SJCRH30 (cell line): ENCODE measurements at regions not wholly inside any gene's neighbourhood (a gene's known extent, or its start where the extent isn't known, plus 50 kb on each side); places are given as distances from the start of the nearest gene placed in this dataset.

Experiments used
- DNase-seq, 2 experiments: peaks; one replicate each; pipeline ENCODE4 v3.0.0-alpha.2; 2015 to 2020
- H3K27ac ChIP-seq: fragments of 250-450 bp; sonication (Bioruptor Pico); 2 replicates; pipeline ENCODE4 v1.5.1; 2020; ENCODE audit warnings: mild to moderate bottlenecking, moderate library complexity
- H3K27me3 ChIP-seq: fragments of 250-450 bp; sonication (Bioruptor Pico); 2 replicates; pipeline ENCODE4 v1.5.1; 2020; ENCODE audit warnings: mild to moderate bottlenecking, moderate library complexity
- H3K36me3 ChIP-seq: fragments of 250-450 bp; sonication (Bioruptor Pico); 2 replicates; pipeline ENCODE4 v1.5.1; 2020; ENCODE audit warnings: mild to moderate bottlenecking, moderate library complexity
- H3K4me1 ChIP-seq: fragments of 250-450 bp; sonication (Bioruptor Pico); 2 replicates; pipeline ENCODE4 v1.5.1; 2020; ENCODE audit warnings: mild to moderate bottlenecking, moderate library complexity
- H3K4me3 ChIP-seq: fragments of 250-450 bp; sonication (Bioruptor Pico); 2 replicates; pipeline ENCODE4 v1.5.1; 2020; ENCODE audit warnings: mild to moderate bottlenecking, moderate library complexity
- H3K9me3 ChIP-seq: fragments of 250-450 bp; sonication (Bioruptor Pico); replicated peaks from 2 replicates; pipeline ENCODE4 v1.5.1; 2020; ENCODE audit warnings: mild to moderate bottlenecking, moderate library complexity

GRCh38 chr10:33434933-33435332 is 100.5 kb upstream of the NRP1 start:
- no peaks in the 10 kb centered on the region for H3K36me3 ChIP-seq
- DNase-seq, result no peak
- H3K4me3 ChIP-seq, result no peak overlapping the region
- no peaks in the 10 kb centered on the region for H3K27me3 ChIP-seq
- no peak overlapping the region for H3K27ac ChIP-seq
- no peaks in the 10 kb centered on the region for H3K4me1 ChIP-seq
- H3K9me3 ChIP-seq, result no peaks in the 10 kb centered on the region

- DNase-seq, result no peak
- H3K4me1 ChIP-seq, result no peaks in the 10 kb centered on the region
- H3K27ac ChIP-seq, result no peak overlapping the region
- H3K36me3 ChIP-seq, result no peaks in the 10 kb centered on the region
- no peaks in the 10 kb centered on the region for H3K9me3 ChIP-seq
- no peaks in the 10 kb centered on the region for H3K27me3 ChIP-seq
- H3K4me3 ChIP-seq, result no peak overlapping the region
Observed at GRCh38 chr10:33428682-33429081, 94.2 kb upstream of the NRP1 start.

DNA sequence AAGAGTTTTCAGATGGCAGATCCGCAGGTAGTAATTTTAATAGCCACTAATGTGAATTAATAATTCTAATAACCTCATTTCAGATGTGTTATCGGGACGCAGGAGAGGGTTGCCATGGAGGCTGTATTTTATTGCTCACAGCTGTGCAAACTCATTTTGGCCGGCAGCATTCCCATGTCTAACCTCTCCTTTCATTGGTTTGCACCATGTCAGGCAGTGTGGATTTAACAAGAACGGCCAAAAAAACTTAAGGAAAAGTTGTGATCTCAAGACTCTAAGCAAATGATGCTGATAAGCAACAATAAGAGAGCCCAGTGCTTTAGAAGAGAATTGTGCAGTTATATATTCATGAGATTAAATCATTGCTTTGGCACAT is 88.7 kb upstream of the NRP1 start:
- Histone ChIP-seq H3K4me1 (peaks cover 15% of the 10 kb centered on the region), H3K27ac (peak overlapping the region; percentile 61), H3K27me3 (no peaks in the 10 kb centered on the region), H3K36me3 (no peaks in the 10 kb centered on the region), H3K4me3 (peak overlapping the region; percentile 53), H3K9me3 (no peaks in the 10 kb centered on the region)
- DNase-seq, result peak; percentile 49 to 71

DNA sequence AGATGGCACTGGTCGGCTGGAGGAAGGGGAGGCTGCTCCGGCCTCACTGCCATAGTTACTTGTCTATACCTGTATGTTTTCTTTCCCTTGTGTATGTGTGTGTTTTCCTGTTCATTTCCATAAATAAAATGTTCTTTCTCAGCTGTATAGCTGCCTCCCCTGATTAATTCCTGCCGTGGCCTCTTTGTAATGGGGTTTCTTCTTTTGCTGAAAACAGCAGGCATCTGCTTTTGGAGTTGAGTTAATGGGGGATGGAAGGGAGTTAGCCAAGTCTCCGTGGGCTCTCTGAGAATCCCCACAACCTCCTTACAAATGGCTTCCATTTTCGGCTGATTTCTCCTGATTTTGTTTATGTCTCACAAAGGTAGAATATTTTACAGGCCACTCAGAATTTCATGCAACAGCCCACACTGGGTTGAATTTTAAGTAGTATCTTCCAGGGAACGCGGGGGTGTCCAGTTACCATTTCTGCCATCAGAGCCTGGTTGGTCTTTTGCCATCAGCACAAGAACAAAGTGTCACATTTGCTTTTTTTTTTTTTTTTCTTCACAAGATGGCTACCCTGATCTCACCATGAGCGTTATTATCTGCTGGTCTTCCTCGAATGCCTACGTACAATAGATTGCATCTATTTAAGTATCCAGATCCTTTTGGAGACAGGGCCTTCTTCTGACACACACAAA is 88.1 kb upstream of the NRP1 start:
- H3K36me3 ChIP-seq, result no peaks in the 10 kb centered on the region
- H3K27ac ChIP-seq, result peak overlapping the region; percentile 61
- peak; percentile 33 to 64 for DNase-seq
- peak overlapping the region; percentile 53 for H3K4me3 ChIP-seq
- peaks cover 15% of the 10 kb centered on the region for H3K4me1 ChIP-seq
- H3K9me3 ChIP-seq, result no peaks in the 10 kb centered on the region
- no peaks in the 10 kb centered on the region for H3K27me3 ChIP-seq

DNA sequence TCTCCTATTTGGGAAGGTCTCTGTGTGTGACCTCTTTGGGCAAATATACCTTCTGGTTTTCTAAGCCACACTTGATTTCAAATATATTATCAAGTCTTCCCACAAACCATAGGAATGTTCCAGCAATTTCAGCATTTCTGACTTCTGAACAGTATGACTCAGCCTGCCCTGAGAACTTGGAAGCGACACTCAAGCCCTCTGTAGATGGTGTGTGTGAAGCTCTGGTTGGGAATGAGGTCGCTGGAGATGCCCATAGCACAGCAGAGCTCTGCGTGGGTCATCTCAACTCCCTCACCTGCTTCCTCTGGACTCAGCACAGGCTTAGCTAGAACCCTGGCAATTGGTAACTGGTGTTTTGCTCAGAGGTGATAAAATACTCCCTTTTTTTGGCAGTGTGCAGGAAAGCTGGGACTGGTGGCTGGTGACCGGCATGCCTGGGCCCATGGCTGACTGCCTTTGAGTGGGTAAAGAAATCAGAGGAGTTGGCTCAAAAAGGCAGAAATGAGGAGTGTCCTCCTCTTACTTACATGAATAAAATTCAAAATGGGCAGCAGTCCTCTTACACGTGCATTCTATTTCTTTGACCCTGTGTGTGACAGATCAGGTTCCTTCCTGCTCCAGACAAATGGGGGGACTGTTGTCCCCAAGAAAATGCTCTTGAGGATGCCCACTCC is 87.5 kb upstream of the NRP1 start:
- H3K4me3 ChIP-seq, result no peak overlapping the region
- DNase-seq, result peak; percentile 46 to 51
- H3K9me3 ChIP-seq, result no peaks in the 10 kb centered on the region
- peak overlapping the region; percentile 61 for H3K27ac ChIP-seq
- no peaks in the 10 kb centered on the region for H3K27me3 ChIP-seq
- no peaks in the 10 kb centered on the region for H3K36me3 ChIP-seq
- peaks cover 15% of the 10 kb centered on the region for H3K4me1 ChIP-seq

DNA sequence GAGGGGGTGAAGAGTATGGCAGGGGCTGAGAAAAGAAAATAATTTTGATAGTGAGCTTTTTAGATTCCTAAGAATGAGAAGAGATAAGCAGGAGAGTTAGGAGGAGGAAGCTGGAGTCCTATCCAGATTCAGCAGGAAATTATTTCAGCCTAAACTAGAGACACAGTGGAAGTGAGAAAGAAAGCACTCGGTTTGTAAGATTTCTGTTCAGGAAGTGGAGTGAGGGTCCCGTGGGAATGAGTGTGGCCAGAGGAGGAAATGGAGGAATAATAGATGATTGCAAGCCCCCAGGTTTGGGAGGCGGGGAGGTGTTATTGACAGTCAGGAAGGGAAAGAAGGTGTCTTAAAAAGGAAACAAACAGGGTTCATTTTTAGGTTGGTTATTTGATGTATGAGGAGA is 84.8 kb upstream of the NRP1 start:
- Histone ChIP-seq H3K36me3 (no peaks in the 10 kb centered on the region), H3K27me3 (no peaks in the 10 kb centered on the region), H3K27ac (no peak overlapping the region), H3K9me3 (no peaks in the 10 kb centered on the region), H3K4me3 (no peak overlapping the region), H3K4me1 (peaks cover 15% of the 10 kb centered on the region)
- DNase-seq, result no peak

DNA sequence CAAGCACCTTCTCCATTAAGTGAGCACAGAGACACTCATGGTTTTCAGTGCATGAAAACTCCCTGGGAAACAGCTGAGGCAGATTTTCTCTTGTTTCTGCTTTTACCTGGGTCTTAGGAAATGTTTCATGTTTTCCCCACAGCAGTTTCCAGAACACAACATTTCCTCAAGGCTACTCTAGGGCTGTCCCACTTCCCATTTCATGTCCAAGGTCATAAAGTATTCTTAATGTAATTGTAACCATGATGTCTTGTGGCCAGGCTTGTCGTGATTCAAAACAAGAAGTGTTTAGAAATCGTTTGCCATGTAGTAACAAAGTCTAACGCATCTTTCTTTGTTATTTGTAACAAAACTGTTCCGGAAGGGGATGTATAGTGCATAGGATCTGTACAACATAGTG is 83.8 kb upstream of the NRP1 start:
- Histone ChIP-seq H3K36me3 (no peaks in the 10 kb centered on the region), H3K4me3 (no peak overlapping the region), H3K9me3 (no peaks in the 10 kb centered on the region), H3K27me3 (no peaks in the 10 kb centered on the region), H3K27ac (no peak overlapping the region), H3K4me1 (peaks cover 13% of the 10 kb centered on the region)
- no peak for DNase-seq

GRCh38 chr10:33416691-33417090 is 82.2 kb upstream of the NRP1 start:
- DNase-seq, result no peak
- Histone ChIP-seq H3K4me1 (peaks cover 4% of the 10 kb centered on the region), H3K27me3 (no peaks in the 10 kb centered on the region), H3K36me3 (no peaks in the 10 kb centered on the region), H3K27ac (no peak overlapping the region), H3K4me3 (no peak overlapping the region), H3K9me3 (no peaks in the 10 kb centered on the region)

DNA sequence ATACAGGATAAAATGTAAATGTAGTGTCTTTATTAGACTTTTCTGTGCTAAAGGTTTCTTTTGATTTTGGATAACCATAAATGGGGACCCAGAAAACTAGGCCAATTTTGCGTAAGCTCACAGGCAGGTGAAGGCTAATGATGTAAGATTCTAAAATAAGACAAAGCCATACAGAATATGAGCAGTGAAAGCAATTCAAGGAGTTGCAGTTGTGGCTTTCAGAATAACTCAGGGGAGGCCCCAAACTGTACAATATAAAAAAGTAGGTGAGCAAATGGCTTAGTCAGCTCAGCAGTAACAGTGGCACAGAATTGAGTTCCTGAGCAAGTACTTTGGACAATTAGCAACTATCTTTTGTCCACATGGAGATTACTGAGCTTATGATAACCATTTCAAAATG is 81.7 kb upstream of the NRP1 start:
- no peaks in the 10 kb centered on the region for H3K4me1 ChIP-seq
- H3K36me3 ChIP-seq, result no peaks in the 10 kb centered on the region
- DNase-seq, result no peak
- H3K9me3 ChIP-seq, result no peaks in the 10 kb centered on the region
- no peaks in the 10 kb centered on the region for H3K27me3 ChIP-seq
- H3K4me3 ChIP-seq, result no peak overlapping the region
- no peak overlapping the region for H3K27ac ChIP-seq

DNA sequence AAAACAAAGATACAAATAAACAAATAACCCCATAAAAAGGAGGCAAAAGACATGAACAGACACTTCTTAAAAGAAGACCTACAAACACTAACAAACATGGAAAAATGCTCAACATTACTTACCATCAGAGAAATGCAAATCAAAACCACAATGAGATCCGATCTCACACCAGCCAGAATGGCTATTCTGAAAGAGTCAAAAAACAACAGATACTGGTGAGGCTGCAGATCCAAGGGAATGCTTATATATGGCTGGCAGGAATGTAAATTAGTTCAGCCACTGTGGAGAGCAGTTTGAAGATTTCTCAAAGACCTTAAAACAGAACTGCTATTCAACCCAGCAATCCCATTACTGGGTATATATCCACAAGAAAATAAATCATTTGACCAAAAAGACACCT is 80.4 kb upstream of the NRP1 start:
- no peak for DNase-seq
- H3K4me1 ChIP-seq, result no peaks in the 10 kb centered on the region
- H3K9me3 ChIP-seq, result no peaks in the 10 kb centered on the region
- H3K4me3 ChIP-seq, result no peak overlapping the region
- no peaks in the 10 kb centered on the region for H3K27me3 ChIP-seq
- H3K36me3 ChIP-seq, result no peaks in the 10 kb centered on the region
- H3K27ac ChIP-seq, result no peak overlapping the region

- no peak for DNase-seq
- no peaks in the 10 kb centered on the region for H3K27me3 ChIP-seq
- H3K4me3 ChIP-seq, result no peak overlapping the region
- no peaks in the 10 kb centered on the region for H3K4me1 ChIP-seq
- no peaks in the 10 kb centered on the region for H3K36me3 ChIP-seq
- no peaks in the 10 kb centered on the region for H3K9me3 ChIP-seq
- no peak overlapping the region for H3K27ac ChIP-seq
Observed at GRCh38 chr10:33412653-33413361, 78.3 kb upstream of the NRP1 start.

- H3K36me3 ChIP-seq, result no peaks in the 10 kb centered on the region
- no peaks in the 10 kb centered on the region for H3K4me1 ChIP-seq
- DNase-seq, result no peak
- H3K27me3 ChIP-seq, result no peaks in the 10 kb centered on the region
- no peak overlapping the region for H3K4me3 ChIP-seq
- H3K27ac ChIP-seq, result no peak overlapping the region
- H3K9me3 ChIP-seq, result no peaks in the 10 kb centered on the region
Observed at GRCh38 chr10:33412241-33412640, 77.8 kb upstream of the NRP1 start.

DNA sequence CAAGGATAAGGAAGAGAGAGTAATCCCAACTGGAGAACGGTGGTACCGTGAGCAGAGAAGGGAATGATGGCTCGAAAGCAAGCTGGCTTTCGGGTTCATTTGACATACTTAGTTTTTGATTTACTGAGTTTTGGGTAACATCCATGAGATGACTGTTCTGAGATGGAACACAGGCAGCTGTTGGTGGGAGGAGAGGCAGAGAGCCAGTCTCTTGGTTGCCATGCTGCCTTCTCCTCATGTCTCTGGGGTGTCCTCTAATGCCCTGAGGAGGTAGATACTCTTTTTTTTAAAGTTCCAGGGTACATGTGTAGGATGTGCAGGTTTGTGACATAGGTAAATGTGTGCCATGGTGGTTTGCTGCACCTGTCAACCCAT is 76.4 kb upstream of the NRP1 start:
- Histone ChIP-seq H3K36me3 (no peaks in the 10 kb centered on the region), H3K27me3 (no peaks in the 10 kb centered on the region), H3K4me1 (no peaks in the 10 kb centered on the region), H3K4me3 (no peak overlapping the region), H3K27ac (no peak overlapping the region), H3K9me3 (no peaks in the 10 kb centered on the region)
- no peak for DNase-seq

GRCh38 chr10:33410096-33410859 is 75.8 kb upstream of the NRP1 start:
- DNase-seq, result no peak
- Histone ChIP-seq H3K36me3 (no peaks in the 10 kb centered on the region), H3K4me1 (no peaks in the 10 kb centered on the region), H3K9me3 (no peaks in the 10 kb centered on the region), H3K27me3 (no peaks in the 10 kb centered on the region), H3K27ac (no peak overlapping the region), H3K4me3 (no peak overlapping the region)

DNA sequence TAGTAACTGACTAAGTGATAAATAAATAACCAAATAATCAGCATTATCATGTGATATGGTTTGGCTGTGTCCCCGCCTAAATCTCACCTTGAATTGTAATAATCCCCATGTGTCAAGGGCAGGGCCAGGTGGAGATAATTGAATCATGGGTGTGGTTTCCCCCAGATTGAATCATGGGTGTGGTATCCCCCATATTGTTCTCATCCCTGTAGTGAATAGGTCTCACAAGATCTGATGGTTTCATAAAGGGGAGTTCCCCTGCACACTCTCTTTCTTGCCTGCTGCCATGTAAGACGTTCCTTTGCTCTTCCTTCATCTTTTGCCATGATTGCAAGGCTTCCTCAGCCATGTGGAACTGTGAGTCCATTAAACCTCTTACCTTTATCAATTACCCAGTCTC is 72.1 kb upstream of the NRP1 start:
- H3K4me1 ChIP-seq, result no peaks in the 10 kb centered on the region
- no peaks in the 10 kb centered on the region for H3K9me3 ChIP-seq
- H3K4me3 ChIP-seq, result no peak overlapping the region
- no peak overlapping the region for H3K27ac ChIP-seq
- H3K36me3 ChIP-seq, result no peaks in the 10 kb centered on the region
- no peaks in the 10 kb centered on the region for H3K27me3 ChIP-seq
- DNase-seq, result no peak
